GM12878 (cell line): ENCODE measurements at regions not wholly inside any gene's neighbourhood (a gene's known extent, or its start where the extent isn't known, plus 50 kb on each side); places are given as distances from the start of the nearest gene placed in this dataset.

Source experiments
- ATAC-seq: fragments of 200-7000 bp; cut with Tn5 transposase; 3 replicates; pipeline ENCODE4 v1.9.1; 2020; ENCODE audit warnings: mild to moderate bottlenecking, moderate library complexity
- BruUV-seq: library from RNA; stranded (reverse); fragments of 400-500 nt; replicated peaks from 2 replicates; lab custom pipeline; 2021; lab: Mats Ljungman, UMichigan
- CTCF ChIA-PET: fragments of 300-600 bp; sonication (Branson Sonifier 250); formaldehyde crosslinking; extraction: SDS; loops from one replicate; lab custom pipeline; 2021; ENCODE audit warnings: inconsistent platforms; lab: Yijun Ruan, JAX
- POLR2A ChIA-PET: fragments of 350-600 bp; formaldehyde crosslinking; extraction: SDS; loops from one replicate; lab custom pipeline; 2021; ENCODE audit warnings: inconsistent platforms; lab: Charles Lee
- RAD21 ChIA-PET: fragments of 300-600 bp; sonication (Branson Sonifier 250); formaldehyde crosslinking; loops from one replicate; lab custom pipeline; 2023; ENCODE audit warnings: antibody characterized with exemption; ENCODE audit not compliant: unreplicated experiment; lab: Charles Lee
- SMC1A ChIA-PET: fragments of 300-600 bp; sonication (Branson Sonifier 250); formaldehyde crosslinking; loops from one replicate; lab custom pipeline; 2023; ENCODE audit not compliant: unreplicated experiment, uncharacterized antibody; lab: Charles Lee
- DNase-seq: peaks from one replicate; pipeline ENCODE4 v3.0.0-alpha.2; 2011; ENCODE audit warnings: low read depth, low spot score
- FAIRE-seq: peaks from 3 replicates; lab custom pipeline; 2011; peaks lifted over from hg19 to GRCh38; lab: Jason Lieb, UNC
- H2AFZ ChIP-seq: 2 replicates; pipeline ENCODE4 v1.6.0; 2011; ENCODE audit warnings: low read depth, low read length, control low read depth; ENCODE audit not compliant: control insufficient read depth
- H3K27ac ChIP-seq: 2 replicates; pipeline ENCODE4 v1.5.1; 2011; ENCODE audit warnings: control low read depth; ENCODE audit not compliant: control insufficient read depth, insufficient read depth
- H3K27me3 ChIP-seq, 2 experiments: replicated peaks in 1 of 2; 2 replicates each; pipeline versions ENCODE4 v1.6.0 to v1.6.1; 2011; ENCODE audit warnings: low read length in 1 of 2; ENCODE audit not compliant: control insufficient read depth in 2 of 2, insufficient read depth in 2 of 2
- H3K36me3 ChIP-seq, 2 experiments: 2 replicates each; pipeline ENCODE4 v1.5.1; 2011; ENCODE audit warnings: low read length in 1 of 2; ENCODE audit not compliant: control insufficient read depth in 2 of 2, insufficient read depth in 2 of 2
- H3K4me1 ChIP-seq: 2 replicates; pipeline ENCODE4 v1.6.1; 2011; ENCODE audit warnings: mild to moderate bottlenecking, low read length, moderate library complexity, mixed read lengths; ENCODE audit not compliant: control insufficient read depth, insufficient read depth
- H3K4me2 ChIP-seq: 2 replicates; pipeline ENCODE4 v1.6.0; 2011; ENCODE audit warnings: control low read depth; ENCODE audit not compliant: control insufficient read depth, insufficient read depth
- H3K4me3 ChIP-seq: fragments of 200-600 bp; sonication (generic); 2 replicates; pipeline ENCODE4 v1.5.1; 2016
- H3K79me2 ChIP-seq: 2 replicates; pipeline ENCODE4 v1.6.0; 2011; ENCODE audit warnings: low read length; ENCODE audit not compliant: control insufficient read depth, insufficient read depth
- H3K9ac ChIP-seq: 2 replicates; pipeline ENCODE4 v1.8.0; 2011; ENCODE audit warnings: low read length, control low read depth, mixed read lengths; ENCODE audit not compliant: control insufficient read depth, insufficient read depth
- H3K9me3 ChIP-seq: replicated peaks from 3 replicates; pipeline ENCODE4 v1.5.1; 2011; ENCODE audit warnings: mild to moderate bottlenecking, low read length; ENCODE audit not compliant: control insufficient read depth, insufficient read depth
- H4K20me1 ChIP-seq: 2 replicates; pipeline ENCODE4 v1.6.0; 2011; ENCODE audit not compliant: control insufficient read depth, insufficient read depth
- CHD1 ChIP-seq: IDR thresholded peaks from 2 replicates; pipeline ENCODE4 v1.6.1; 2012; ENCODE audit warnings: low read depth, low read length, improper control_type of control experiment
- GABPA ChIP-seq: IDR thresholded peaks from 2 replicates; pipeline ENCODE4 v1.6.1; 2014; ENCODE audit warnings: antibody characterized with exemption, low read depth, mild to moderate bottlenecking, inconsistent platforms
- HDAC2 ChIP-seq: fragments of 200-600 bp; sonication (generic); IDR thresholded peaks from 2 replicates; pipeline ENCODE4 v1.6.1; 2017
- NR2C2 ChIP-seq: IDR thresholded peaks from 2 replicates; pipeline ENCODE4 v1.6.1; 2011; ENCODE audit warnings: borderline replicate concordance, low read depth; ENCODE audit not compliant: control insufficient read depth, insufficient read length
- RCOR1 ChIP-seq: conservative IDR thresholded peaks from 2 replicates; pipeline ENCODE4 v1.6.1; 2012; ENCODE audit warnings: low read depth, low read length, improper control_type of control experiment
- SPI1 ChIP-seq: IDR thresholded peaks from 2 replicates; pipeline ENCODE4 v1.6.1; 2011; ENCODE audit warnings: low read depth, mild to moderate bottlenecking, low read length, moderate library complexity, borderline replicate concordance; ENCODE audit not compliant: insufficient read depth
- YBX1 ChIP-seq: fragments of 450-650 bp; IDR thresholded peaks from 2 replicates; pipeline ENCODE4 v1.6.1; 2016; ENCODE audit warnings: antibody characterized with exemption
- WGBS: methylation state at CpG from one replicate; pipeline ENCODE4 v1.1.6; 2016; ENCODE audit warnings: low lambda C conversion rate; ENCODE audit not compliant: insufficient replicate concordance, insufficient coverage; ENCODE audit errors: missing lambda C conversion rate; 5-methylcytosine and 5-hydroxymethylcytosine counted together
- in situ Hi-C: fragments of 300-500 bp; cut with MboI; formaldehyde crosslinking; loops from 9 replicates; pipeline ENCODE4 v1.14.3; 2018; ENCODE audit warnings: mixed read lengths
- intact Hi-C: fragments of 100-400 bp; cut with micrococcal nuclease; formaldehyde crosslinking; loops from one replicate; pipeline ENCODE4 v1.14.2; 2022; ENCODE audit not compliant: unreplicated experiment
- TF ChIP-seq, protein P1 (sequence below): fragments of 450-650 bp; formaldehyde crosslinking; IDR thresholded peaks from 2 replicates; pipeline ENCODE4 v1.4.0; 2020; ENCODE audit warnings: mild to moderate bottlenecking, moderate library complexity
- TF ChIP-seq, protein P2 (sequence below): IDR thresholded peaks from 2 replicates; pipeline ENCODE4 v1.6.1; 2011; ENCODE audit warnings: mild to moderate bottlenecking, low read depth, low read length, moderate library complexity; ENCODE audit not compliant: insufficient replicate concordance
- TF ChIP-seq, protein P3 (sequence below): fragments of 450-650 bp; IDR thresholded peaks from 2 replicates; pipeline ENCODE4 v1.6.1; 2016; ENCODE audit warnings: mild to moderate bottlenecking
- TF ChIP-seq, protein P4 (sequence below): fragments of 450-650 bp; IDR thresholded peaks from 2 replicates; pipeline ENCODE4 v1.6.1; 2017; ENCODE audit warnings: mild to moderate bottlenecking, low read depth, inconsistent platforms; ENCODE audit not compliant: poor library complexity, severe bottlenecking
- TF ChIP-seq, protein P5 (sequence below): fragments of 150-350 bp; IDR thresholded peaks from 2 replicates; pipeline ENCODE4 v1.6.1; 2014; ENCODE audit warnings: mild to moderate bottlenecking, low read depth, low read length

DNA sequence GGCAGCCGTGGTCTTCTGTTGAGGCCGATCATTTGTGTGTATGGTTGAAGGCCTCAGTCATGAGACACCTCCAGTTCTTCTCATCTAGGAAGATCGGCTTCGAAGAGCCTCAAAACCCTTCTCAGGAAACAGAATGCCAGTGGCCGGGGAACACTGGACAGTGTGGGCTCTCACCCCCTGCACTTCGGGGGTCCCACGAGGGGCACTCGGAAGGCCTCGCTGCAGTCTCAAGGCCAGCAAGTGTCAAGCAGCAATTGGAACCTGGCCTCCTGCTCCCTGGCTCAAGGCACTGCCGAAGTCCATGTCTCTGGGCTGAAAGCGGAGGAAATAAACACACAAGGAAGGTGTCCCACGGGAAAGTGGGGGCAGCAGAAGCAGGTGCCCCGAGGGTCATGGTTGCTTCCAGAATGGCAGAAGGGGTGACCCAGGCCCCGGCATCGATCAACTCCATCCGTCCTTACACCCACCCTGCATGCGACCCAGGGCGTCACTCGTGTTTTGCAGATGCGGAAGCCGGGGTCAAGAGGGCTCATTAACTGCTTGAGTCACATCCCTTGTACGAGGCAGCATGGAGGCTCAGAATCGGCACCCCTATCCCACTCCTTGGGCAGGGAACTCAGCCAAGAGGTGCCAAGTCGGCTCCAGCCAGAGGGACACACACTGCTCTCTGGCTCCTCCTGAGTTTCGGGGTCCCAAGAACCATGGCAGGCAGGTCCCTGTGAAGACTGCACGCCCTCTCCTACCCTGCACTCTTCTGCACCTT lies 231.3 kb upstream of the SHH start (continued):
- TF ChIP-seq, protein P1, sequence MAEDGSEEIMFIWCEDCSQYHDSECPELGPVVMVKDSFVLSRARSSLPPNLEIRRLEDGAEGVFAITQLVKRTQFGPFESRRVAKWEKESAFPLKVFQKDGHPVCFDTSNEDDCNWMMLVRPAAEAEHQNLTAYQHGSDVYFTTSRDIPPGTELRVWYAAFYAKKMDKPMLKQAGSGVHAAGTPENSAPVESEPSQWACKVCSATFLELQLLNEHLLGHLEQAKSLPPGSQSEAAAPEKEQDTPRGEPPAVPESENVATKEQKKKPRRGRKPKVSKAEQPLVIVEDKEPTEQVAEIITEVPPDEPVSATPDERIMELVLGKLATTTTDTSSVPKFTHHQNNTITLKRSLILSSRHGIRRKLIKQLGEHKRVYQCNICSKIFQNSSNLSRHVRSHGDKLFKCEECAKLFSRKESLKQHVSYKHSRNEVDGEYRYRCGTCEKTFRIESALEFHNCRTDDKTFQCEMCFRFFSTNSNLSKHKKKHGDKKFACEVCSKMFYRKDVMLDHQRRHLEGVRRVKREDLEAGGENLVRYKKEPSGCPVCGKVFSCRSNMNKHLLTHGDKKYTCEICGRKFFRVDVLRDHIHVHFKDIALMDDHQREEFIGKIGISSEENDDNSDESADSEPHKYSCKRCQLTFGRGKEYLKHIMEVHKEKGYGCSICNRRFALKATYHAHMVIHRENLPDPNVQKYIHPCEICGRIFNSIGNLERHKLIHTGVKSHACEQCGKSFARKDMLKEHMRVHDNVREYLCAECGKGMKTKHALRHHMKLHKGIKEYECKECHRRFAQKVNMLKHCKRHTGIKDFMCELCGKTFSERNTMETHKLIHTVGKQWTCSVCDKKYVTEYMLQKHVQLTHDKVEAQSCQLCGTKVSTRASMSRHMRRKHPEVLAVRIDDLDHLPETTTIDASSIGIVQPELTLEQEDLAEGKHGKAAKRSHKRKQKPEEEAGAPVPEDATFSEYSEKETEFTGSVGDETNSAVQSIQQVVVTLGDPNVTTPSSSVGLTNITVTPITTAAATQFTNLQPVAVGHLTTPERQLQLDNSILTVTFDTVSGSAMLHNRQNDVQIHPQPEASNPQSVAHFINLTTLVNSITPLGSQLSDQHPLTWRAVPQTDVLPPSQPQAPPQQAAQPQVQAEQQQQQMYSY: no peak

DNA sequence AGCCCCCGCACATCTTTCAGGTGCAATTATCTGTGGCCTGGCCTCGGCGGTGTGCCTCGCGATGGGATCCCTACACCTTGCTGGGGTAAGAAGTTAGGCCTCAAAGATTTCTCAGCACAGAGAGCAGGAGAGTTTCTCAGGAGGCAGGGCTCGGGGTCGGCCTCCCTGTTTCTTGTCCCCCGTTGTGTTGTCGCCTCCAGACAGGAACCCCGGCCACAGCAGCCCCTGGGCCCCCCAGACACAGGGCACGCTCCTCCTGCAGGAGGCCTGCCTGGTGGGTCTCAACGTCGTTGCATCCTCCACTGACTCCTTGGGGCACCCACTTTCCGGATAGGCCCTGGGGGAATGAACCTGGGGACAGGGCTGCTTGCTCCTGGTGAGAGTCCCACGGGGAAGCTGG lies 229.1 kb upstream of the SHH start:
- CTCF ChIA-PET: no interaction called here
- RAD21 ChIA-PET: no interaction called here
- Histone ChIP-seq H3K4me1 (no peaks in the 10 kb centered on the region), H4K20me1 (no peaks in the 10 kb centered on the region), H3K79me2 (no peaks in the 10 kb centered on the region), H3K27ac (no peak overlapping the region), H3K4me3 (no peak overlapping the region), H3K9me3 (no peaks in the 10 kb centered on the region; the same call in 2 of the 3 replicates), H3K36me3 (no peaks in the 10 kb centered on the region), H2AFZ (no peak overlapping the region), H3K9ac (no peak overlapping the region), H3K27me3 (peaks cover 0 to 1% of the 10 kb centered on the region in 2 experiments; a peak in 2 of 4 replicates), H3K4me2 (no peak overlapping the region)
- no TSS peak for BruUV-seq
- SMC1A ChIA-PET: no interaction called here
- in situ Hi-C loops (no loop called here), intact Hi-C loops (no loop called here)
- ATAC-seq (no peak), FAIRE-seq (no peak), DNase-seq (no peak)
- POLR2A ChIA-PET: no interaction called here
- 46% methylated on average over 15 of the region's 15 CpGs for WGBS
- TF ChIP-seq, protein P2, sequence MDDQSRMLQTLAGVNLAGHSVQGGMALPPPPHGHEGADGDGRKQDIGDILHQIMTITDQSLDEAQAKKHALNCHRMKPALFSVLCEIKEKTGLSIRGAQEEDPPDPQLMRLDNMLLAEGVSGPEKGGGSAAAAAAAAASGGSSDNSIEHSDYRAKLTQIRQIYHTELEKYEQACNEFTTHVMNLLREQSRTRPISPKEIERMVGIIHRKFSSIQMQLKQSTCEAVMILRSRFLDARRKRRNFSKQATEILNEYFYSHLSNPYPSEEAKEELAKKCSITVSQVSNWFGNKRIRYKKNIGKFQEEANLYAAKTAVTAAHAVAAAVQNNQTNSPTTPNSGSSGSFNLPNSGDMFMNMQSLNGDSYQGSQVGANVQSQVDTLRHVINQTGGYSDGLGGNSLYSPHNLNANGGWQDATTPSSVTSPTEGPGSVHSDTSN: no peak
- no peak for TF ChIP-seq NR2C2
- TF ChIP-seq, protein P3, sequence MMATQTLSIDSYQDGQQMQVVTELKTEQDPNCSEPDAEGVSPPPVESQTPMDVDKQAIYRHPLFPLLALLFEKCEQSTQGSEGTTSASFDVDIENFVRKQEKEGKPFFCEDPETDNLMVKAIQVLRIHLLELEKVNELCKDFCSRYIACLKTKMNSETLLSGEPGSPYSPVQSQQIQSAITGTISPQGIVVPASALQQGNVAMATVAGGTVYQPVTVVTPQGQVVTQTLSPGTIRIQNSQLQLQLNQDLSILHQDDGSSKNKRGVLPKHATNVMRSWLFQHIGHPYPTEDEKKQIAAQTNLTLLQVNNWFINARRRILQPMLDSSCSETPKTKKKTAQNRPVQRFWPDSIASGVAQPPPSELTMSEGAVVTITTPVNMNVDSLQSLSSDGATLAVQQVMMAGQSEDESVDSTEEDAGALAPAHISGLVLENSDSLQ: no peak
- no peak for TF ChIP-seq SPI1
- no peak for TF ChIP-seq HDAC2
- TF ChIP-seq, protein P4, sequence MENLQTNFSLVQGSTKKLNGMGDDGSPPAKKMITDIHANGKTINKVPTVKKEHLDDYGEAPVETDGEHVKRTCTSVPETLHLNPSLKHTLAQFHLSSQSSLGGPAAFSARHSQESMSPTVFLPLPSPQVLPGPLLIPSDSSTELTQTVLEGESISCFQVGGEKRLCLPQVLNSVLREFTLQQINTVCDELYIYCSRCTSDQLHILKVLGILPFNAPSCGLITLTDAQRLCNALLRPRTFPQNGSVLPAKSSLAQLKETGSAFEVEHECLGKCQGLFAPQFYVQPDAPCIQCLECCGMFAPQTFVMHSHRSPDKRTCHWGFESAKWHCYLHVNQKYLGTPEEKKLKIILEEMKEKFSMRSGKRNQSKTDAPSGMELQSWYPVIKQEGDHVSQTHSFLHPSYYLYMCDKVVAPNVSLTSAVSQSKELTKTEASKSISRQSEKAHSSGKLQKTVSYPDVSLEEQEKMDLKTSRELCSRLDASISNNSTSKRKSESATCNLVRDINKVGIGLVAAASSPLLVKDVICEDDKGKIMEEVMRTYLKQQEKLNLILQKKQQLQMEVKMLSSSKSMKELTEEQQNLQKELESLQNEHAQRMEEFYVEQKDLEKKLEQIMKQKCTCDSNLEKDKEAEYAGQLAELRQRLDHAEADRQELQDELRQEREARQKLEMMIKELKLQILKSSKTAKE: no peak
- TF ChIP-seq, protein P5, sequence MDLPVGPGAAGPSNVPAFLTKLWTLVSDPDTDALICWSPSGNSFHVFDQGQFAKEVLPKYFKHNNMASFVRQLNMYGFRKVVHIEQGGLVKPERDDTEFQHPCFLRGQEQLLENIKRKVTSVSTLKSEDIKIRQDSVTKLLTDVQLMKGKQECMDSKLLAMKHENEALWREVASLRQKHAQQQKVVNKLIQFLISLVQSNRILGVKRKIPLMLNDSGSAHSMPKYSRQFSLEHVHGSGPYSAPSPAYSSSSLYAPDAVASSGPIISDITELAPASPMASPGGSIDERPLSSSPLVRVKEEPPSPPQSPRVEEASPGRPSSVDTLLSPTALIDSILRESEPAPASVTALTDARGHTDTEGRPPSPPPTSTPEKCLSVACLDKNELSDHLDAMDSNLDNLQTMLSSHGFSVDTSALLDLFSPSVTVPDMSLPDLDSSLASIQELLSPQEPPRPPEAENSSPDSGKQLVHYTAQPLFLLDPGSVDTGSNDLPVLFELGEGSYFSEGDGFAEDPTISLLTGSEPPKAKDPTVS: no peak
- no peak for TF ChIP-seq RCOR1
- TF ChIP-seq GABPA: no peak
- TF ChIP-seq CHD1: no peak
- no peak for TF ChIP-seq YBX1
